ENCODE measurements at regions not wholly inside any gene's neighbourhood (a gene's known extent, or its start where the extent isn't known, plus 50 kb on each side); places are given as distances from the start of the nearest gene placed in this dataset.

DNA sequence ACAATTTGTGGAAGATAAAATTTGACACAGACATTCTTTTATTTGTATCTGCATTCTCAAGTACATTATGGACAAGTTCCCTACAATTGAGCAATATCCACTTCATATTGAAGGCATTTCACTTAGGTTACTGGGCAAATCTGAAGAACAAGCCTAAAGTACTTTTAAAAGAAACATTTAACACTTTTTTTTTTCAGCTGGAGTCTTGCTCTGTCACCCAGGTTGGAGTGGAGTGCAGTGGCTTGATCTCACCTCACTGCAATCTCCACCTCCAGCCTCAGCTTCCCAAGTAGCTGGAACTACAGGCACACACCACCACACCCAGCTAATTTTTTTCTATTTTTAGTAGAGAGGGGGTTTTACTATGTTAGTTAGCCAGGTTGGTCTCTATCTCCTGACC is 70.2 kb downstream of the OR4C45 start:
- no peak for TF ChIP-seq POLR2A (IDR thresholded peaks at IDR 0.05)
- TF ChIP-seq, protein P1, sequence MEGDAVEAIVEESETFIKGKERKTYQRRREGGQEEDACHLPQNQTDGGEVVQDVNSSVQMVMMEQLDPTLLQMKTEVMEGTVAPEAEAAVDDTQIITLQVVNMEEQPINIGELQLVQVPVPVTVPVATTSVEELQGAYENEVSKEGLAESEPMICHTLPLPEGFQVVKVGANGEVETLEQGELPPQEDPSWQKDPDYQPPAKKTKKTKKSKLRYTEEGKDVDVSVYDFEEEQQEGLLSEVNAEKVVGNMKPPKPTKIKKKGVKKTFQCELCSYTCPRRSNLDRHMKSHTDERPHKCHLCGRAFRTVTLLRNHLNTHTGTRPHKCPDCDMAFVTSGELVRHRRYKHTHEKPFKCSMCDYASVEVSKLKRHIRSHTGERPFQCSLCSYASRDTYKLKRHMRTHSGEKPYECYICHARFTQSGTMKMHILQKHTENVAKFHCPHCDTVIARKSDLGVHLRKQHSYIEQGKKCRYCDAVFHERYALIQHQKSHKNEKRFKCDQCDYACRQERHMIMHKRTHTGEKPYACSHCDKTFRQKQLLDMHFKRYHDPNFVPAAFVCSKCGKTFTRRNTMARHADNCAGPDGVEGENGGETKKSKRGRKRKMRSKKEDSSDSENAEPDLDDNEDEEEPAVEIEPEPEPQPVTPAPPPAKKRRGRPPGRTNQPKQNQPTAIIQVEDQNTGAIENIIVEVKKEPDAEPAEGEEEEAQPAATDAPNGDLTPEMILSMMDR (IDR thresholded peaks at IDR 0.05 in 4 of 5, conservative IDR thresholded peaks at IDR 0.05 in 1 of 5), result no peak

Data from gastrocnemius medialis (tissue), 4 donors.